ENCODE measurements at regions not wholly inside any gene's neighbourhood (a gene's known extent, or its start where the extent isn't known, plus 50 kb on each side); places are given as distances from the start of the nearest gene placed in this dataset.

DNA sequence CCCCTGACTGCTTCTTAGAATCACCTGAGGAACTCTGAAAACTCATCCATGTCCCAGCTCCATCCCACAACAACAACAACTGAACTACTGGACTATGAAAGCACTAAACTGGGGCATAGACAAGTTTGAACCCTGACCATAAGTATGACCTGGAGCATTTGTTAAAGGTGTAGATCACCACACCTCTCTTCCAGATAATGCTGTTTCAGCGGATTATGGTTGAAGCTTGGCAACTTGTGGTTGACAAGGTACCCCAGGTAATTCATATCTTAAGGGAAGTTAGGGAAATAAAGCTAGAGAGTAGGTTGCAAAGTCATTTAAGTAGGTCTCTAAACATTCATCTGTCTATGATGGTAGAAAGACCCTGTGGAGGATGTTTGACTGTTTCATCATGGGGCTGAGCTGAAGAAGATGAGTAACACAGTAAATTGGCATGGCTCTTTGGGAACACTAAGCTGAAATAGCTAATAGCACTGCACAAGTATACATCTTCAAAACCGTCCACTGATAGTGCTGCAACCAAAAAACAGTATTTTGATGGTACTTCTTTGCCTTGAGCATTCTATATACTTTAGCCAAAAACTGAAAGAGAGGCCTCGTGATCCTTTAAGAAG lies 80.2 kb downstream of the TMEM174 start:
- TF ChIP-seq POLR2A (IDR thresholded peaks at IDR 0.05), result no peak
- no peak for TF ChIP-seq CTCF (IDR thresholded peaks at IDR 0.05)

All from ovary (tissue), 3 donors.